HepG2 (cell line): ENCODE measurements at regions not wholly inside any gene's neighbourhood (a gene's known extent, or its start where the extent isn't known, plus 50 kb on each side); places are given as distances from the start of the nearest gene placed in this dataset.

Experiments used
- ATAC-seq: fragments of 200-7000 bp; cut with Tn5 transposase; 3 replicates; pipeline ENCODE4 v1.9.1; 2020; ENCODE audit warnings: mild to moderate bottlenecking, moderate library complexity
- BruUV-seq: library from RNA; stranded (reverse); fragments of 400-500 nt; replicated peaks from 2 replicates; lab custom pipeline; 2021; lab: Mats Ljungman, UMichigan
- CTCF ChIA-PET: fragments of 300-600 bp; formaldehyde crosslinking; extraction: SDS; loops from one replicate; lab custom pipeline; 2021; ENCODE audit warnings: low total read pairs, inconsistent platforms, low intra/inter-chr PET ratio; lab: Yijun Ruan, JAX
- POLR2A ChIA-PET: fragments of 350-600 bp; sonication (Branson Sonifier 250); formaldehyde crosslinking; loops from one replicate; lab custom pipeline; 2020; ENCODE audit warnings: antibody characterized with exemption, inconsistent platforms; lab: Yijun Ruan, JAX
- DNase-seq: peaks from one replicate; pipeline ENCODE4 v3.0.0-alpha.2; 2015; ENCODE audit warnings: low spot score
- FAIRE-seq: peaks from 3 replicates; lab custom pipeline; 2011; peaks lifted over from hg19 to GRCh38; lab: Jason Lieb, UNC
- H2AFZ ChIP-seq: one replicate; pipeline ENCODE4 v1.6.1; 2011; ENCODE audit warnings: low read length, inconsistent platforms
- H3K27ac ChIP-seq: fragments of 300-600 bp; 3 replicates; pipeline ENCODE4 v1.8.0; 2011; ENCODE audit warnings: mixed run types, mild to moderate bottlenecking, mixed read lengths, low read length, inconsistent platforms; ENCODE audit not compliant: insufficient read depth; ENCODE audit errors: extremely low read length
- H3K27me3 ChIP-seq, 2 experiments: fragments of 200-600 bp in 1 of 2; 2 replicates in 1 of 2; 3 replicates in 1 of 2; pipeline versions ENCODE4 v1.6.0 to v1.8.0; 2011; ENCODE audit warnings: low read length in 2 of 2, mild to moderate bottlenecking in 2 of 2, moderate library complexity in 2 of 2, inconsistent platforms in 1 of 2; ENCODE audit not compliant: insufficient read depth in 2 of 2, control insufficient read depth in 1 of 2
- H3K36me3 ChIP-seq, 2 experiments: fragments of 200-600 bp in 1 of 2; replicated peaks in 1 of 2; 2 replicates in 1 of 2; 3 replicates in 1 of 2; pipeline versions ENCODE4 v1.5.1 to v1.8.0; 2011; ENCODE audit warnings: low read length in 2 of 2, inconsistent platforms in 1 of 2; ENCODE audit not compliant: insufficient read depth in 2 of 2, control insufficient read depth in 1 of 2
- H3K4me1 ChIP-seq: 2 replicates; pipeline ENCODE4 v1.5.1; 2012; ENCODE audit warnings: low read length, inconsistent platforms; ENCODE audit not compliant: insufficient read depth
- H3K4me2 ChIP-seq: 2 replicates; pipeline ENCODE4 v1.6.0; 2011; ENCODE audit warnings: low read depth, low read length, inconsistent platforms
- H3K4me3 ChIP-seq, 3 experiments: fragments of 200-600 bp in 1 of 3; sonication (generic), shearing (Covaris generic) in 1 of 3; replicated peaks in 1 of 3; 2 replicates each; pipeline ENCODE4 v1.5.1; 2011 to 2016; ENCODE audit warnings: low read length in 3 of 3, inconsistent platforms in 2 of 3, low read depth in 2 of 3, mild to moderate bottlenecking in 2 of 3, control low read depth in 1 of 3, mixed read lengths in 1 of 3; ENCODE audit not compliant: insufficient read depth in 1 of 3
- H3K79me2 ChIP-seq: one replicate; pipeline ENCODE4 v1.6.1; 2011; ENCODE audit warnings: low read length, inconsistent platforms; ENCODE audit not compliant: insufficient read depth
- H3K9ac ChIP-seq: 2 replicates; pipeline ENCODE4 v1.6.0; 2011; ENCODE audit warnings: mild to moderate bottlenecking, low read depth, low read length, inconsistent platforms; ENCODE audit not compliant: insufficient read depth
- H3K9me3 ChIP-seq: 2 replicates; pipeline ENCODE4 v1.5.1; 2012; ENCODE audit warnings: mild to moderate bottlenecking, low read length
- H4K20me1 ChIP-seq: 2 replicates; pipeline ENCODE4 v1.6.0; 2011; ENCODE audit warnings: inconsistent platforms, mild to moderate bottlenecking, low read length, moderate library complexity; ENCODE audit not compliant: insufficient read depth
- CENPBD1 ChIP-seq: sonication (generic); formaldehyde crosslinking; IDR thresholded peaks from 2 replicates; pipeline ENCODE4 v1.8.0; 2022; ENCODE audit warnings: missing genetic modification reagents, low read depth, mild to moderate bottlenecking, borderline replicate concordance
- ERF ChIP-seq: IDR thresholded peaks from 2 replicates; pipeline ENCODE4 v1.6.1; 2018; ENCODE audit warnings: missing biosample characterization, missing genetic modification reagents
- GMEB2 ChIP-seq: IDR thresholded peaks from 2 replicates; pipeline ENCODE4 v1.6.1; 2016; ENCODE audit warnings: missing biosample characterization, missing genetic modification reagents, low read depth
- KDM6A ChIP-seq: IDR thresholded peaks from 2 replicates; pipeline ENCODE4 v1.6.1; 2016; ENCODE audit warnings: low read depth
- LBX2 ChIP-seq: sonication (generic); formaldehyde crosslinking; IDR thresholded peaks from 2 replicates; pipeline ENCODE4 v1.5.0; 2020; ENCODE audit warnings: missing genetic modification reagents, mild to moderate bottlenecking, borderline replicate concordance
- MAFK ChIP-seq, 2 experiments: IDR thresholded peaks in 1 of 2; conservative IDR thresholded peaks in 1 of 2; 2 replicates each; pipeline ENCODE4 v1.6.1; 2011; ENCODE audit warnings: improper control_type of control experiment in 2 of 2, low read length in 2 of 2
- MYPOP ChIP-seq: sonication (generic); formaldehyde crosslinking; IDR thresholded peaks from 2 replicates; pipeline ENCODE4 v1.8.1; 2023; ENCODE audit warnings: mild to moderate bottlenecking, moderate library complexity, missing genetic modification reagents
- NFYC ChIP-seq: IDR thresholded peaks from 2 replicates; pipeline ENCODE4 v1.6.1; 2016; ENCODE audit warnings: missing genetic modification reagents, missing compliant biosample characterization
- POGK ChIP-seq: sonication (generic); formaldehyde crosslinking; conservative IDR thresholded peaks from 2 replicates; pipeline ENCODE4 v1.8.0; 2022; ENCODE audit warnings: mild to moderate bottlenecking, moderate library complexity, missing genetic modification reagents
- SRF ChIP-seq: IDR thresholded peaks from 2 replicates; pipeline ENCODE4 v1.6.1; 2011; ENCODE audit warnings: mild to moderate bottlenecking, low read depth, low read length, moderate library complexity
- ZNF124 ChIP-seq: sonication (generic); formaldehyde crosslinking; IDR thresholded peaks from 2 replicates; pipeline ENCODE4 v1.4.0; 2020; ENCODE audit warnings: missing genetic modification reagents
- ZNF232 ChIP-seq: sonication (generic); formaldehyde crosslinking; IDR thresholded peaks from 2 replicates; pipeline ENCODE4 v1.4.0; 2020; ENCODE audit warnings: missing genetic modification reagents, borderline replicate concordance
- ZNF496 ChIP-seq: sonication (generic); formaldehyde crosslinking; IDR thresholded peaks from 2 replicates; pipeline ENCODE4 v1.8.1; 2023; ENCODE audit warnings: mild to moderate bottlenecking, moderate library complexity, missing genetic modification reagents; ENCODE audit not compliant: insufficient replicate concordance
- ZSCAN9 ChIP-seq: IDR thresholded peaks from 2 replicates; pipeline ENCODE4 v1.6.1; 2016; ENCODE audit warnings: borderline replicate concordance
- WGBS: methylation state at CpG from one replicate; pipeline ENCODE4 v1.1.6; 2017; ENCODE audit warnings: low lambda C conversion rate; 5-methylcytosine and 5-hydroxymethylcytosine counted together
- in situ Hi-C: cut with HindIII; loops from 2 replicates; pipeline ENCODE4 v1.10.0; 2017; ENCODE audit warnings: low pct_unique_long_range_greater_than_20kb; ENCODE audit not compliant: extremely low pct_ligation_motif_present
- intact Hi-C: fragments of 100-400 bp; cut with micrococcal nuclease; formaldehyde crosslinking; loops from one replicate; pipeline ENCODE4 v1.10.0; 2022; ENCODE audit not compliant: unreplicated experiment
- TF ChIP-seq, protein P1 (sequence below): sonication (generic); formaldehyde crosslinking; IDR thresholded peaks from 2 replicates; pipeline ENCODE4 v1.5.1; 2020; ENCODE audit warnings: missing genetic modification reagents, mild to moderate bottlenecking, borderline replicate concordance
- TF ChIP-seq, protein P2 (sequence below): sonication (generic); formaldehyde crosslinking; IDR thresholded peaks from 2 replicates; pipeline ENCODE4 v1.4.0; 2020; ENCODE audit warnings: mild to moderate bottlenecking, missing genetic modification reagents

DNA sequence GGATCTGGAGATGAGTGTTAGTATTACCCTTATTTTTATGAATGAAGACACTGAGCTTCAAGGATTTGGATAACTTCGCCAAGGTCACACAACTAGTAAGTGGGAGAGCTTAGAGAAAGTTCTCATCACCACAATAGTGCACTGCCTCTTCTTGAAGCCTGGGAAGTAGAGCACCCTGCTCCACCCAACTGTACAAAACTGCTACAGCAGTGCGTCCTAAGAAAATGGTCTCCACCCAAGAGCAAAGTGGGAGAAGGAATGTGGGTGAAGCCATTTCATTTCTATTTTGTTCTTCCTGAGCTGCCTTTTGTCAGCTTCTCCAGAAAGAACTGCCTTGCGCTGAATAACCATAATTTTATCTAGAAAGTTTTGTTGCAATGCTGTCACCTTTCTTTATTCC lies 403.9 kb upstream of the FAT3 start:
- DNase-seq = no peak
- no peaks in the 10 kb centered on the region for H3K9me3 ChIP-seq
- no peak for FAIRE-seq
- H4K20me1 ChIP-seq = no peaks in the 10 kb centered on the region
- H3K9ac ChIP-seq = no peak overlapping the region
- no peak for ATAC-seq
- H2AFZ ChIP-seq = no peak overlapping the region
- intact Hi-C loops (no loop called here), in situ Hi-C loops (no loop called here)
- POLR2A ChIA-PET = no interaction called here
- CTCF ChIA-PET = no interaction called here
- H3K27me3 ChIP-seq = no peaks in the 10 kb centered on the region; a peak in 1 of 5 replicates
- no peak overlapping the region for H3K4me2 ChIP-seq
- H3K4me1 ChIP-seq = no peaks in the 10 kb centered on the region
- no TSS peak for BruUV-seq
- WGBS = 0% methylated on average over 3 of the region's 3 CpGs
- TF ChIP-seq, protein P1, sequence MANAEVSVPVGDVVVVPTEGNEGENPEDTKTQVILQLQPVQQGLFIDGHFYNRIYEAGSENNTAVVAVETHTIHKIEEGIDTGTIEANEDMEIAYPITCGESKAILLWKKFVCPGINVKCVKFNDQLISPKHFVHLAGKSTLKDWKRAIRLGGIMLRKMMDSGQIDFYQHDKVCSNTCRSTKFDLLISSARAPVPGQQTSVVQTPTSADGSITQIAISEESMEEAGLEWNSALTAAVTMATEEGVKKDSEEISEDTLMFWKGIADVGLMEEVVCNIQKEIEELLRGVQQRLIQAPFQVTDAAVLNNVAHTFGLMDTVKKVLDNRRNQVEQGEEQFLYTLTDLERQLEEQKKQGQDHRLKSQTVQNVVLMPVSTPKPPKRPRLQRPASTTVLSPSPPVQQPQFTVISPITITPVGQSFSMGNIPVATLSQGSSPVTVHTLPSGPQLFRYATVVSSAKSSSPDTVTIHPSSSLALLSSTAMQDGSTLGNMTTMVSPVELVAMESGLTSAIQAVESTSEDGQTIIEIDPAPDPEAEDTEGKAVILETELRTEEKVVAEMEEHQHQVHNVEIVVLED = no peak
- TF ChIP-seq MYPOP (CRISPR knock-in tag) = no peak
- TF ChIP-seq ZNF124 (CRISPR knock-in tag) = no peak
- TF ChIP-seq GMEB2 (CRISPR knock-in tag) = no peak
- TF ChIP-seq, protein P2, sequence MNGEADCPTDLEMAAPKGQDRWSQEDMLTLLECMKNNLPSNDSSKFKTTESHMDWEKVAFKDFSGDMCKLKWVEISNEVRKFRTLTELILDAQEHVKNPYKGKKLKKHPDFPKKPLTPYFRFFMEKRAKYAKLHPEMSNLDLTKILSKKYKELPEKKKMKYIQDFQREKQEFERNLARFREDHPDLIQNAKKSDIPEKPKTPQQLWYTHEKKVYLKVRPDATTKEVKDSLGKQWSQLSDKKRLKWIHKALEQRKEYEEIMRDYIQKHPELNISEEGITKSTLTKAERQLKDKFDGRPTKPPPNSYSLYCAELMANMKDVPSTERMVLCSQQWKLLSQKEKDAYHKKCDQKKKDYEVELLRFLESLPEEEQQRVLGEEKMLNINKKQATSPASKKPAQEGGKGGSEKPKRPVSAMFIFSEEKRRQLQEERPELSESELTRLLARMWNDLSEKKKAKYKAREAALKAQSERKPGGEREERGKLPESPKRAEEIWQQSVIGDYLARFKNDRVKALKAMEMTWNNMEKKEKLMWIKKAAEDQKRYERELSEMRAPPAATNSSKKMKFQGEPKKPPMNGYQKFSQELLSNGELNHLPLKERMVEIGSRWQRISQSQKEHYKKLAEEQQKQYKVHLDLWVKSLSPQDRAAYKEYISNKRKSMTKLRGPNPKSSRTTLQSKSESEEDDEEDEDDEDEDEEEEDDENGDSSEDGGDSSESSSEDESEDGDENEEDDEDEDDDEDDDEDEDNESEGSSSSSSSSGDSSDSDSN (CRISPR knock-in tag) = no peak
- no peak for TF ChIP-seq ERF (CRISPR knock-in tag)
- TF ChIP-seq ZNF232 (CRISPR knock-in tag) = no peak
- TF ChIP-seq KDM6A (CRISPR knock-in tag) = no peak
- TF ChIP-seq ZSCAN9 (CRISPR knock-in tag) = no peak
- no peak for TF ChIP-seq POGK (CRISPR knock-in tag)
- no peak for TF ChIP-seq NFYC
- TF ChIP-seq MAFK (conservative IDR thresholded peaks at IDR 0.05 in 1 of 2, IDR thresholded peaks at IDR 0.05 in 1 of 2; ENCODE audit: low read length in 2 of 2) = no peak
- TF ChIP-seq LBX2 (CRISPR knock-in tag) = no peak
- TF ChIP-seq SRF = no peak
- TF ChIP-seq ZNF496 (CRISPR knock-in tag) = no peak
- TF ChIP-seq CENPBD1 (CRISPR knock-in tag) = no peak
- H3K27ac ChIP-seq = no peak overlapping the region
- no peak overlapping the region for H3K4me3 ChIP-seq
- H3K79me2 ChIP-seq = no peaks in the 10 kb centered on the region
- no peaks in the 10 kb centered on the region for H3K36me3 ChIP-seq
